Activated CD8-positive, alpha-beta T cell treated with anti-CD3 and anti-CD28 coated beads for 36 hours (primary cell): ENCODE measurements at regions not wholly inside any gene's neighbourhood (a gene's known extent, or its start where the extent isn't known, plus 50 kb on each side); places are given as distances from the start of the nearest gene placed in this dataset.
A peak's percentile ranks its signal among the peaks of the same experiment; 100 is the strongest.

ENCODE experiments used
- ATAC-seq: fragments of 200-7000 bp; cut with Tn5 transposase; one replicate; pipeline ENCODE4 v1.10.0; 2021; ENCODE audit warnings: mild to moderate bottlenecking, moderate library complexity
- CTCF ChIA-PET: fragments of 350-600 bp; sonication (Branson Sonifier 250); formaldehyde crosslinking; loops from one replicate; lab custom pipeline; 2021; ENCODE audit warnings: antibody characterized with exemption; lab: Charles Lee
- POLR2A ChIA-PET: fragments of 350-600 bp; sonication (Branson Sonifier 250); formaldehyde crosslinking; loops from one replicate; lab custom pipeline; 2021; ENCODE audit warnings: antibody characterized with exemption; lab: Charles Lee
- DNase-seq: peaks from one replicate; pipeline ENCODE4 v3.0.0-alpha.2; 2020
- H3K27ac Mint-ChIP-seq: one replicate; pipeline ENCODE4 v1.8.0; 2021; ENCODE audit warnings: mild to moderate bottlenecking, mixed read lengths
- H3K27me3 Mint-ChIP-seq: one replicate; pipeline ENCODE4 v1.8.0; 2021; ENCODE audit warnings: mixed read lengths
- H3K36me3 Mint-ChIP-seq: one replicate; pipeline ENCODE4 v1.8.0; 2021; ENCODE audit warnings: low read depth, mixed read lengths
- H3K4me1 Mint-ChIP-seq: one replicate; pipeline ENCODE4 v1.8.0; 2021; ENCODE audit warnings: low read depth, mixed read lengths
- H3K4me3 Mint-ChIP-seq: one replicate; pipeline ENCODE4 v1.8.0; 2021; ENCODE audit warnings: mild to moderate bottlenecking, moderate library complexity, mixed read lengths
- H3K9me3 Mint-ChIP-seq: one replicate; pipeline ENCODE4 v1.8.0; 2021; ENCODE audit warnings: mixed read lengths
- intact Hi-C: fragments of 100-400 bp; cut with micrococcal nuclease; formaldehyde crosslinking; loops from one replicate; pipeline ENCODE4 v1.10.0; 2022
- TF ChIP-seq, protein P1 (sequence below): fragments of 200-600 bp; IDR thresholded peaks from one replicate; pipeline ENCODE4 v1.8.0; 2022; ENCODE audit warnings: antibody characterized with exemption, mild to moderate bottlenecking

DNA sequence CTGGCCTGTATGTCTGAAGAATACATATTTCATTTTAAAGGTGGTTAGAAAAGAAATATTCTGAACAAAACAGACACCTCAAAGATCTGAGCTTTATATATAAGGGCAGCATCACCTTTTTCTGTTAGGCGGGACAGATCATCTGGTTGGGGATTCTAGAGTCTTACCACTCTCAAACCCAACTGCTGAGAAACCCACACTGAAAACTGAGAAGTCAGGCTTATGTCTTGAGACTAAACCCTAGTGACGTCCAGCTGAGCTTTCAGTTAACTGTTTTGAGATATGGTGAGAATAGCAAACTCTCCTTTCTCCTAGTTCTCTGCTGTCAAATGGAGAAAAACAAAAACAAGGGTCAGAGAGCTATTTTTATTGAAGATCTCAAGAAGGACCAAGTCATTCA lies 63.7 kb upstream of the CCN6 start:
- no peaks in the 10 kb centered on the region for H3K27me3 Mint-ChIP-seq
- CTCF ChIA-PET, result interaction anchor here (1.1 to 1.5 kb wide), 7 partner anchors 13 to 280 kb away, joined by 3 to 7 read pairs (median 4); partner anchors contain the start of gene FYN
- POLR2A ChIA-PET, result interaction anchor here (0.7 to 2.3 kb wide), 14 partner anchors 9 to 227 kb away, joined by 3 to 9 read pairs (median 4); no protein-coding TSS in a partner anchor
- peaks cover 6% of the 10 kb centered on the region for H3K36me3 Mint-ChIP-seq
- H3K4me3 Mint-ChIP-seq, result peak overlapping the region; percentile 51
- peak overlapping the region; percentile 96 for H3K27ac Mint-ChIP-seq
- TF ChIP-seq, protein P1, sequence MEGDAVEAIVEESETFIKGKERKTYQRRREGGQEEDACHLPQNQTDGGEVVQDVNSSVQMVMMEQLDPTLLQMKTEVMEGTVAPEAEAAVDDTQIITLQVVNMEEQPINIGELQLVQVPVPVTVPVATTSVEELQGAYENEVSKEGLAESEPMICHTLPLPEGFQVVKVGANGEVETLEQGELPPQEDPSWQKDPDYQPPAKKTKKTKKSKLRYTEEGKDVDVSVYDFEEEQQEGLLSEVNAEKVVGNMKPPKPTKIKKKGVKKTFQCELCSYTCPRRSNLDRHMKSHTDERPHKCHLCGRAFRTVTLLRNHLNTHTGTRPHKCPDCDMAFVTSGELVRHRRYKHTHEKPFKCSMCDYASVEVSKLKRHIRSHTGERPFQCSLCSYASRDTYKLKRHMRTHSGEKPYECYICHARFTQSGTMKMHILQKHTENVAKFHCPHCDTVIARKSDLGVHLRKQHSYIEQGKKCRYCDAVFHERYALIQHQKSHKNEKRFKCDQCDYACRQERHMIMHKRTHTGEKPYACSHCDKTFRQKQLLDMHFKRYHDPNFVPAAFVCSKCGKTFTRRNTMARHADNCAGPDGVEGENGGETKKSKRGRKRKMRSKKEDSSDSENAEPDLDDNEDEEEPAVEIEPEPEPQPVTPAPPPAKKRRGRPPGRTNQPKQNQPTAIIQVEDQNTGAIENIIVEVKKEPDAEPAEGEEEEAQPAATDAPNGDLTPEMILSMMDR, result no peak
- intact Hi-C loops, result loop anchor here (5.0 kb wide), 2 partner anchors 52 to 188 kb away; no protein-coding TSS in a partner anchor
- peaks cover 92% of the 10 kb centered on the region for H3K4me1 Mint-ChIP-seq
- DNase-seq, result peak; percentile 46
- peaks cover 11% of the 10 kb centered on the region for H3K9me3 Mint-ChIP-seq
- ATAC-seq, result peak; percentile 56

DNA sequence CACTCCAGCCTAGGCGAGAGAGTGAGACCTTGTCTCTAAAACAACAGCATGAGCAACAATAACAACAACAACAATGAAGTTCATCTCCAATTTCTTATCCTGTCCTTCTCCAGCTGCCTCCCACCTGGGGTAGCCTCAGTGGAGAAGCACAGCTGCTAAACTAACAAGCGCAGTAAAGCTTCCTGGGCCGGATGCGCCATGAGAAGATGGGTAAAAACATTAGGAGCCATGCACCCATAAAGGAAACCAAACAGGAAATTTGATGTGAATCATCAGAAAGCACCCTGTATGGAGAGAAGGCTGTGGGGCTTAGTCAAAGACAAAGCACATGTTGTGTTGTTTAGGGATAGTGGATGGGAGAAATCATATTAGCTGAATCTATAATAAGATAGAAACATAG lies 61.1 kb upstream of the CCN6 start:
- H3K4me3 Mint-ChIP-seq, result peak overlapping the region; percentile 1
- no peaks in the 10 kb centered on the region for H3K27me3 Mint-ChIP-seq
- intact Hi-C loops, result loop anchor here (2.0 to 5.0 kb wide), 3 partner anchors 49 to 191 kb away; no protein-coding TSS in a partner anchor
- peaks cover 4% of the 10 kb centered on the region for H3K36me3 Mint-ChIP-seq
- ChIA-PET CTCF (interaction anchor here (0.7 to 3.7 kb wide), 20 partner anchors 10 to 734 kb away, joined by 3 to 15 read pairs (median 4); no protein-coding TSS in a partner anchor), POLR2A (interaction anchor here (0.5 to 2.8 kb wide), 15 partner anchors 19 to 280 kb away, joined by 3 to 13 read pairs (median 4); partner anchors contain the start of gene FYN)
- TF ChIP-seq, protein P1, result no peak
- H3K27ac Mint-ChIP-seq, result peak overlapping the region; percentile 84
- H3K9me3 Mint-ChIP-seq, result peaks cover 7% of the 10 kb centered on the region
- H3K4me1 Mint-ChIP-seq, result peaks cover 88% of the 10 kb centered on the region
- DNase-seq, result peak; percentile 66
- peak; percentile 56 for ATAC-seq

DNA sequence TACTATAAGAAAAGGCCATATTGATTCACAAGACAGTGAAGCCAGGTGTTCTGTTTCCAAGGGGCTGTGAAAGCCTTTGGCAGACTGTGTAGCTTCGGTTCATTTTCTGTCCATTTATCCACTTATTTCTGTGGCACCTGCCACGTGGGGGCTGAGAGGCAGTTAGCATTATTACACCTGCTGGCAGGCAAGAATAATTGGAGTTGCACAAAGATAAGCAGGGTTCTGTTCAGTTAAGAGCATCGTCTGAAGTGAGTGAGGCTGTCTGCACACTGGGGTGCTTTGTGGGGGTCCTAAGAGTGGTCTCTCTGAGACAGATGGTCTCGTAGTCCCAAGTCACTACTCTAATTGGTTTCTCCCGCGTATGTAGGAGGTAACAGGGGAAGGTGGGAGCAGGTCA lies 60.6 kb upstream of the CCN6 start:
- peaks cover 6% of the 10 kb centered on the region for H3K9me3 Mint-ChIP-seq
- intact Hi-C loops, result loop anchor here (2.0 to 5.0 kb wide), 3 partner anchors 49 to 191 kb away; no protein-coding TSS in a partner anchor
- ChIA-PET CTCF (interaction anchor here (0.9 to 3.7 kb wide), 16 partner anchors 10 to 735 kb away, joined by 3 to 15 read pairs (median 5); no protein-coding TSS in a partner anchor), POLR2A (interaction anchor here (0.5 to 2.8 kb wide), 13 partner anchors 20 to 281 kb away, joined by 3 to 13 read pairs (median 4); partner anchors contain the start of gene FYN)
- TF ChIP-seq, protein P1, result no peak
- H3K27ac Mint-ChIP-seq, result peak overlapping the region; percentile 84
- H3K36me3 Mint-ChIP-seq, result peaks cover 4% of the 10 kb centered on the region
- ATAC-seq, result peak; percentile 1
- H3K4me1 Mint-ChIP-seq, result peaks cover 83% of the 10 kb centered on the region
- H3K4me3 Mint-ChIP-seq, result no peak overlapping the region
- H3K27me3 Mint-ChIP-seq, result no peaks in the 10 kb centered on the region
- no peak for DNase-seq

DNA sequence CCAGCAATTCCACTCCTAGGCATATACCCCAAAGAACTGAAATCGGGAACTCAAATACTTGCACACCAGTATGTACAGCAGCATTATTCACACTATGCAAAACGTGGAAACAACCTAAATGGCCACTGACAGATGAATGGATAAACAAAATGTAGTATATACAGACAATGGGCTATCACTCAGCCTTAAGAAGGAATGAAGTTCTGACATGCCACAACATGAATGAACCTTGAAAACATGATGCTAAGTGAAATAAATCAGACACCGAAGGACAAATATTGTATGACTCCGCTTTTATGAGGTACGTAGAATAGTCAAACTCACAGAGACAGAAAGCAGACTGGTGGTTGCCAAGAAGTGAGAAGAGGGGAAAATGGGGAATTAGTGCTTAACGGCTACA lies 59.1 kb upstream of the CCN6 start:
- peaks cover 69% of the 10 kb centered on the region for H3K4me1 Mint-ChIP-seq
- intact Hi-C loops, result loop anchor here (5.0 kb wide), 2 partner anchors 48 to 192 kb away; no protein-coding TSS in a partner anchor
- no peak overlapping the region for H3K4me3 Mint-ChIP-seq
- peaks cover 2% of the 10 kb centered on the region for H3K9me3 Mint-ChIP-seq
- DNase-seq (no peak), ATAC-seq (no peak)
- H3K27me3 Mint-ChIP-seq, result no peaks in the 10 kb centered on the region
- H3K27ac Mint-ChIP-seq, result peak overlapping the region; percentile 40
- CTCF ChIA-PET, result interaction anchor here (2.3 to 3.7 kb wide), 5 partner anchors 17 to 155 kb away, joined by 8 to 13 read pairs (median 9); no protein-coding TSS in a partner anchor
- TF ChIP-seq, protein P1, result no peak
- POLR2A ChIA-PET, result interaction anchor here (1.2 kb wide), 1 partner anchor 154 kb away, joined by 3 read pairs; no protein-coding TSS in a partner anchor
- H3K36me3 Mint-ChIP-seq, result no peaks in the 10 kb centered on the region

DNA sequence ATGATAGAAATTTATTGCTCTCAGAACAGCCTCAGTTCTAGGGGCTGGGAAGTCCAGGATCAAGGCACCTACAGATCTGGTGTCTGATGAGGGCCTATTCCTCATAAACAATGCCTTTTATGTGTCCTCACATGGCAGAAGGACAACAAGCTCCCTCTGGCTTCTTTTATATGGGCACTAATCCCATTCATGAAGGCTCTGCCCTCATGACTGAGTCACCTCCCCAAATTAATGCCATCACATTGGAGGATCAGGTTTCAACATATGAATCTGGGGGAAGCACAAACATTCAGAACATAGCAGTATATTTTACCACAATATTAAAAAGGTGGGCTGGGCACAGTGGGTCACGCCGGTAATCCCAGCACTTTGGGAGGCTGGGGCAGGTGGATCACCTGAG lies 58.5 kb upstream of the CCN6 start:
- Mint-ChIP-seq H3K27ac (peak overlapping the region; percentile 53), H3K36me3 (no peaks in the 10 kb centered on the region), H3K4me3 (no peak overlapping the region), H3K27me3 (no peaks in the 10 kb centered on the region), H3K4me1 (peaks cover 63% of the 10 kb centered on the region), H3K9me3 (peaks cover 2% of the 10 kb centered on the region)
- TF ChIP-seq, protein P1, result no peak
- intact Hi-C loops, result no loop called here
- ATAC-seq (no peak), DNase-seq (no peak)
- POLR2A ChIA-PET, result interaction anchor here (0.7 to 1.2 kb wide), 3 partner anchors 14 to 155 kb away, joined by 3 read pairs; no protein-coding TSS in a partner anchor
- CTCF ChIA-PET, result interaction anchor here (1.3 to 5.7 kb wide), 7 partner anchors 9 to 231 kb away, joined by 4 to 35 read pairs (median 8); partner anchors contain the start of gene FYN
